C4-2B (cell line): ENCODE measurements at regions not wholly inside any gene's neighbourhood (a gene's known extent, or its start where the extent isn't known, plus 50 kb on each side); places are given as distances from the start of the nearest gene placed in this dataset.
"Not testable (repeated sequence)": the region's sequence is repeated elsewhere in the genome, so short reads cannot be mapped to it uniquely, and the experiment has no call there.

Experiments used
- CTCF ChIP-seq: fragments of 450-650 bp; conservative IDR thresholded peaks from 2 replicates; pipeline ENCODE4 v1.5.1; 2017; ENCODE audit warnings: mild to moderate bottlenecking
- ZFX ChIP-seq: fragments of 450-650 bp; IDR thresholded peaks from 2 replicates; pipeline ENCODE4 v1.6.1; 2017

GRCh38 chr5:30556-30955 lies 61.4 kb upstream of the PLEKHG4B start:
- not testable (repeated sequence) for TF ChIP-seq CTCF, ZFX
